ENCODE measurements at regions not wholly inside any gene's neighbourhood (a gene's known extent, or its start where the extent isn't known, plus 50 kb on each side); places are given as distances from the start of the nearest gene placed in this dataset.

DNA sequence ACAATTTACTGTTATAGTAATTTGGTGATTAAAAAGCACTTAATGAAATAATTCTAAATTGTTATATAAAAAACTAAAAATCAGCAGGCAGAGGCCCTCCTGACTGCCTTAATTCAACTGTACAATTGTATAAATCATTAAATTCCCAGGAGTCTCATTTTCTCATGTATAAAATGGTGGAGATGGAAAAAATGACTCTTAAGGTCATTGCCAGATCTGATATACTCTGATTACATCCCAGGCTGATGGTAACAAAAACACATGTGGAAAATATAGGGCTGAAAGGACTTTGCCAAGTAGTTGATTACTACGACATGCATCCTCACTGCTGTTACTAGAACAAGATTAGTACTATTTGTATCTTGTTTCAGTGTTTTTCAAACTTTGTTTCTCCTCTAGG, 1020.0 kb upstream of the SLC10A2 start:
- TF ChIP-seq, protein P1, sequence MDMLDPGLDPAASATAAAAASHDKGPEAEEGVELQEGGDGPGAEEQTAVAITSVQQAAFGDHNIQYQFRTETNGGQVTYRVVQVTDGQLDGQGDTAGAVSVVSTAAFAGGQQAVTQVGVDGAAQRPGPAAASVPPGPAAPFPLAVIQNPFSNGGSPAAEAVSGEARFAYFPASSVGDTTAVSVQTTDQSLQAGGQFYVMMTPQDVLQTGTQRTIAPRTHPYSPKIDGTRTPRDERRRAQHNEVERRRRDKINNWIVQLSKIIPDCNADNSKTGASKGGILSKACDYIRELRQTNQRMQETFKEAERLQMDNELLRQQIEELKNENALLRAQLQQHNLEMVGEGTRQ (IDR thresholded peaks at IDR 0.05; ENCODE audit: low read length), result no peak
- TF ChIP-seq, protein P2, sequence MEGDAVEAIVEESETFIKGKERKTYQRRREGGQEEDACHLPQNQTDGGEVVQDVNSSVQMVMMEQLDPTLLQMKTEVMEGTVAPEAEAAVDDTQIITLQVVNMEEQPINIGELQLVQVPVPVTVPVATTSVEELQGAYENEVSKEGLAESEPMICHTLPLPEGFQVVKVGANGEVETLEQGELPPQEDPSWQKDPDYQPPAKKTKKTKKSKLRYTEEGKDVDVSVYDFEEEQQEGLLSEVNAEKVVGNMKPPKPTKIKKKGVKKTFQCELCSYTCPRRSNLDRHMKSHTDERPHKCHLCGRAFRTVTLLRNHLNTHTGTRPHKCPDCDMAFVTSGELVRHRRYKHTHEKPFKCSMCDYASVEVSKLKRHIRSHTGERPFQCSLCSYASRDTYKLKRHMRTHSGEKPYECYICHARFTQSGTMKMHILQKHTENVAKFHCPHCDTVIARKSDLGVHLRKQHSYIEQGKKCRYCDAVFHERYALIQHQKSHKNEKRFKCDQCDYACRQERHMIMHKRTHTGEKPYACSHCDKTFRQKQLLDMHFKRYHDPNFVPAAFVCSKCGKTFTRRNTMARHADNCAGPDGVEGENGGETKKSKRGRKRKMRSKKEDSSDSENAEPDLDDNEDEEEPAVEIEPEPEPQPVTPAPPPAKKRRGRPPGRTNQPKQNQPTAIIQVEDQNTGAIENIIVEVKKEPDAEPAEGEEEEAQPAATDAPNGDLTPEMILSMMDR (IDR thresholded peaks at IDR 0.05; ENCODE audit: control extremely low read depth in 1 of 3, insufficient read depth in 1 of 3, low read depth in 1 of 3, low read length in 3 of 3), result no peak
- TF ChIP-seq RAD21 (IDR thresholded peaks at IDR 0.05 in 1 of 2, conservative IDR thresholded peaks at IDR 0.05 in 1 of 2; ENCODE audit: low read depth in 2 of 2, low read length in 2 of 2) (no peak), TAF1 (IDR thresholded peaks at IDR 0.05; ENCODE audit: low read depth, low read length) (no peak), POLR2AphosphoS5 (IDR thresholded peaks at IDR 0.05; ENCODE audit: low read depth, low read length) (no peak), SUZ12 (IDR thresholded peaks at IDR 0.05; ENCODE audit: low read length) (no peak), SRF (IDR thresholded peaks at IDR 0.05; ENCODE audit: low read depth, low read length) (no peak), BRCA1 (IDR thresholded peaks at IDR 0.05; ENCODE audit: low read depth, low read length) (no peak), NRF1 (IDR thresholded peaks at IDR 0.05; ENCODE audit: low read depth, low read length) (no peak), MAFK (IDR thresholded peaks at IDR 0.05; ENCODE audit: low read depth, low read length) (no peak), CHD1 (IDR thresholded peaks at IDR 0.05; ENCODE audit: low read depth, low read length) (no peak), EZH2 (IDR thresholded peaks at IDR 0.05; ENCODE audit: low read depth, low read length, severe bottlenecking) (no peak)
- TF ChIP-seq, protein P3, sequence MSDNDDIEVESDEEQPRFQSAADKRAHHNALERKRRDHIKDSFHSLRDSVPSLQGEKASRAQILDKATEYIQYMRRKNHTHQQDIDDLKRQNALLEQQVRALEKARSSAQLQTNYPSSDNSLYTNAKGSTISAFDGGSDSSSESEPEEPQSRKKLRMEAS (IDR thresholded peaks at IDR 0.05), result no peak
